Calu3 (cell line): ENCODE measurements at regions not wholly inside any gene's neighbourhood (a gene's known extent, or its start where the extent isn't known, plus 50 kb on each side); places are given as distances from the start of the nearest gene placed in this dataset.

Source experiments
- BruUV-seq: library from RNA; stranded (reverse); fragments of 400-500 nt; replicated peaks from 2 replicates; lab custom pipeline; 2021; lab: Mats Ljungman, UMichigan
- CTCF ChIA-PET: fragments of 300-600 bp; sonication (Branson Sonifier 250); formaldehyde crosslinking; loops from one replicate; lab custom pipeline; 2022; ENCODE audit warnings: antibody characterized with exemption; lab: Charles Lee
- DNase-seq: peaks from one replicate; pipeline ENCODE4 v3.0.0; 2022
- H3K27ac Mint-ChIP-seq: one replicate; pipeline ENCODE4 v1.8.0; 2022; ENCODE audit warnings: mixed read lengths; ENCODE audit not compliant: unreplicated experiment
- H3K27me3 Mint-ChIP-seq: one replicate; pipeline ENCODE4 v1.8.0; 2022; ENCODE audit warnings: mixed read lengths; ENCODE audit not compliant: unreplicated experiment
- H3K36me3 Mint-ChIP-seq: one replicate; pipeline ENCODE4 v1.8.0; 2022; ENCODE audit warnings: mild to moderate bottlenecking, moderate library complexity, mixed read lengths; ENCODE audit not compliant: insufficient read depth, unreplicated experiment
- H3K4me1 Mint-ChIP-seq: one replicate; pipeline ENCODE4 v1.8.0; 2022; ENCODE audit warnings: mild to moderate bottlenecking, low read depth, mixed read lengths; ENCODE audit not compliant: unreplicated experiment
- H3K4me3 Mint-ChIP-seq: one replicate; pipeline ENCODE4 v1.8.0; 2022; ENCODE audit warnings: mild to moderate bottlenecking, low read depth, moderate library complexity, mixed read lengths; ENCODE audit not compliant: unreplicated experiment
- H3K9me3 Mint-ChIP-seq: one replicate; pipeline ENCODE4 v1.8.0; 2022; ENCODE audit warnings: low read depth, mixed read lengths; ENCODE audit not compliant: unreplicated experiment
- intact Hi-C: fragments of 100-400 bp; cut with micrococcal nuclease; formaldehyde crosslinking; loops from one replicate; pipeline ENCODE4 v1.10.0; 2022; ENCODE audit not compliant: unreplicated experiment
- TF ChIP-seq, protein P1 (sequence below): fragments of 200-600 bp; IDR thresholded peaks from one replicate; pipeline ENCODE4 v1.8.0; 2022; ENCODE audit warnings: antibody characterized with exemption; ENCODE audit not compliant: unreplicated experiment

DNA sequence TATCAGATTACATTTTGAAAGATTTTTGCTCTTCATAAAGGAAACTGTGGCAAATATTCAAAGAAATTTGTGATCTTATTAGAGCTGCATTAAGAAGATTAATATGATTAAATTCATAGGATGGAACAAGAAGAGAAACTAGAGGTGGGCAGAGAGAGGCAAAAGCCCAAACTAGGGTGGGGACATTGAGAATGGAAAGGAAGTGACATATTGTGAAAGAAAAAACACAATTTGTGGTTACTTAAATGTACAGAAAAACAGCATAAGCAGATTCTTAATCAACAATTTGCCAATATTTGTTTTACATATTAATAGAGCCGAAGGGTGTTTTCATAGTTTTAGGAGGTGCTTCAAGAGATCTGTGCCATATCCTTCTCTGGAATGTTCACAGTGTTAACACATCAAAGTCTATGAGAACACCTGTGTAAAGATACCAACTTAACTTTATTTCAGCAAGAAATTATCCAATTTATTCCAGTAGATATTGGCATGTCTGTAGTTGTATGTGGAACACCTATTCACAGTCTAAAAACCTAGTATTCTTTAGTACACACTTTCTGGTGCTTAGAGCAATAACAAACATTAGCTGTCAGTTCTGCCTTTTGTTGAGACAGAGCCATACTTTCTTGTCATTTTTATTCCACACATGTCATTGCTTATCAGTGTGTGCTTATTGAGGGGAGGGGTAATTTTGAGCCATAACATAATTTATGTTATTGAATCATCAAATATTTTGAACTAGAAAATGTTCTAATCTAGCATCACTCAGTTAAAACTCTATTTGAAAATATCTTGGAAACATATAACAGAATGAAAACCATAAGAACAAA, 401.5 kb downstream of the PTPRC start:
- TF ChIP-seq, protein P1, sequence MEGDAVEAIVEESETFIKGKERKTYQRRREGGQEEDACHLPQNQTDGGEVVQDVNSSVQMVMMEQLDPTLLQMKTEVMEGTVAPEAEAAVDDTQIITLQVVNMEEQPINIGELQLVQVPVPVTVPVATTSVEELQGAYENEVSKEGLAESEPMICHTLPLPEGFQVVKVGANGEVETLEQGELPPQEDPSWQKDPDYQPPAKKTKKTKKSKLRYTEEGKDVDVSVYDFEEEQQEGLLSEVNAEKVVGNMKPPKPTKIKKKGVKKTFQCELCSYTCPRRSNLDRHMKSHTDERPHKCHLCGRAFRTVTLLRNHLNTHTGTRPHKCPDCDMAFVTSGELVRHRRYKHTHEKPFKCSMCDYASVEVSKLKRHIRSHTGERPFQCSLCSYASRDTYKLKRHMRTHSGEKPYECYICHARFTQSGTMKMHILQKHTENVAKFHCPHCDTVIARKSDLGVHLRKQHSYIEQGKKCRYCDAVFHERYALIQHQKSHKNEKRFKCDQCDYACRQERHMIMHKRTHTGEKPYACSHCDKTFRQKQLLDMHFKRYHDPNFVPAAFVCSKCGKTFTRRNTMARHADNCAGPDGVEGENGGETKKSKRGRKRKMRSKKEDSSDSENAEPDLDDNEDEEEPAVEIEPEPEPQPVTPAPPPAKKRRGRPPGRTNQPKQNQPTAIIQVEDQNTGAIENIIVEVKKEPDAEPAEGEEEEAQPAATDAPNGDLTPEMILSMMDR: no peak
- no peaks in the 10 kb centered on the region for H3K27me3 Mint-ChIP-seq
- H3K9me3 Mint-ChIP-seq: no peaks in the 10 kb centered on the region
- no peak overlapping the region for H3K27ac Mint-ChIP-seq
- H3K4me3 Mint-ChIP-seq: no peak overlapping the region
- H3K36me3 Mint-ChIP-seq: no peaks in the 10 kb centered on the region
- DNase-seq: no peak
- H3K4me1 Mint-ChIP-seq: peaks cover 8% of the 10 kb centered on the region
- intact Hi-C loops: no loop called here
- CTCF ChIA-PET: no interaction called here
- BruUV-seq: no TSS peak

- intact Hi-C loops: no loop called here
- DNase-seq: no peak
- Mint-ChIP-seq H3K9me3 (no peaks in the 10 kb centered on the region), H3K27ac (no peak overlapping the region), H3K27me3 (no peaks in the 10 kb centered on the region), H3K36me3 (no peaks in the 10 kb centered on the region), H3K4me3 (no peak overlapping the region), H3K4me1 (peaks cover 8% of the 10 kb centered on the region)
- BruUV-seq: no TSS peak
- TF ChIP-seq, protein P1: no peak
- CTCF ChIA-PET: interaction anchor here (0.6 kb wide), 1 partner anchor 66 kb away, joined by 3 read pairs; no protein-coding TSS in a partner anchor
These were observed 402.5 kb downstream of the PTPRC start for GRCh38 chr1:199041173-199041914.

- H3K4me1 Mint-ChIP-seq: peaks cover 8% of the 10 kb centered on the region
- no peak overlapping the region for H3K27ac Mint-ChIP-seq
- no peak for DNase-seq
- BruUV-seq: no TSS peak
- TF ChIP-seq, protein P1: no peak
- H3K36me3 Mint-ChIP-seq: no peaks in the 10 kb centered on the region
- H3K27me3 Mint-ChIP-seq: no peaks in the 10 kb centered on the region
- intact Hi-C loops: loop anchor here (2.0 kb wide), 1 partner anchor 47 kb away; no protein-coding TSS in a partner anchor
- CTCF ChIA-PET: interaction anchor here (0.6 kb wide), 1 partner anchor 67 kb away, joined by 3 read pairs; no protein-coding TSS in a partner anchor
- no peak overlapping the region for H3K4me3 Mint-ChIP-seq
- no peaks in the 10 kb centered on the region for H3K9me3 Mint-ChIP-seq
These were observed 403.4 kb downstream of the PTPRC start for GRCh38 chr1:199042193-199042592.

GRCh38 chr1:199044191-199044590, 405.4 kb downstream of the PTPRC start:
- Mint-ChIP-seq H3K27ac (no peak overlapping the region), H3K4me1 (peaks cover 8% of the 10 kb centered on the region), H3K9me3 (no peaks in the 10 kb centered on the region), H3K27me3 (no peaks in the 10 kb centered on the region), H3K4me3 (no peak overlapping the region), H3K36me3 (no peaks in the 10 kb centered on the region)
- intact Hi-C loops: no loop called here
- DNase-seq: no peak
- CTCF ChIA-PET: no interaction called here
- BruUV-seq: no TSS peak
- TF ChIP-seq, protein P1: no peak
